ENCODE measurements at regions not wholly inside any gene's neighbourhood (a gene's known extent, or its start where the extent isn't known, plus 50 kb on each side); places are given as distances from the start of the nearest gene placed in this dataset.

DNA sequence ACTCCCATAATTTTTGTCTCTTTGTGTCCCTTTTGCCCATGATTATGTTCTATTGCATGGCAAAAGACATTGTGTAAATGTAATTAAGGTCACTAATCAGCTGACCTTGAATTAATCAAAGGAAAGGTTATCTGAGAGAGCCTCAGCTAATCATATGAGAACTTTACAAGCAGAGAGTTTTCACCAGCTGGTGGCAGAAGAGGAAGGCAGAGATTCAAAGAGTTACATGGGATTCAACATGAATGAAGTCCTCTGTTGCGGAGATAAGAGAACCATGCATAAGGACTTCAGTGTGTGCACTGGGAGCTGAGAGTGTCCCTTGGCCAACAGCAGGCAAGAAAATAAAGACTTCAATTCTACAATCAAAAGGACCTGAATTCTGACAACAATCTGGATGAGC lies 494.1 kb upstream of the ARID1B start:
- DNase-seq (ENCODE audit: low spot score): no peak

- DNase-seq (ENCODE audit: low spot score): no peak
Measured at GRCh38 chr6:156282087-156282486, 495.1 kb upstream of the ARID1B start.

- no peak for DNase-seq (ENCODE audit: low spot score)
Measured at GRCh38 chr6:156281266-156281665, 495.9 kb upstream of the ARID1B start.

DNA sequence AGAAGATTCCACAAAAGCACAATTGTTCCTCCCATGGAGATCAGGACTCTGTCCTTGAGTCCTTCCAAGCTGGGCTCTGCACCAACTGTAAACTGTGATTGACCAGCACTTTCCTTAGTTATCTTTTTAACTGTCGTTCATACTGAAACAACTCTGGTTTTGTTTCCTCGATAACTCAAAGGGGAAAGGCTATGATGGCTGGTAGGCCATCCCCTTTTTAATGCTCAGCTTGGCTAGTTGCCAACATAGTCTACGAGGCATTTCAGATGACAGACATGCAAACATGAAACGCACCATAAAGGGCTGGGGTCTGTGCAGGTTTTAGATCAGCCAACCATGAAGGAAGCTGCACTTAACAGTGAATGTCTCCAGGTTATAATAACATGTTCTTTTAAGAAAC lies 497.1 kb upstream of the ARID1B start:
- no peak for DNase-seq (ENCODE audit: low spot score)

- no peak for DNase-seq (ENCODE audit: low spot score)
Measured at GRCh38 chr6:156279261-156279969, 497.8 kb upstream of the ARID1B start.

GRCh38 chr6:156273065-156273711 lies 504.0 kb upstream of the ARID1B start:
- DNase-seq (ENCODE audit: low spot score): no peak

GRCh38 chr6:156269751-156270369 lies 507.3 kb upstream of the ARID1B start:
- DNase-seq (ENCODE audit: low spot score): no peak

GRCh38 chr6:156268849-156269248 lies 508.3 kb upstream of the ARID1B start:
- no peak for DNase-seq (ENCODE audit: low spot score)

GRCh38 chr6:156262014-156262413 lies 515.2 kb upstream of the ARID1B start:
- no peak for DNase-seq (ENCODE audit: low spot score)

DNA sequence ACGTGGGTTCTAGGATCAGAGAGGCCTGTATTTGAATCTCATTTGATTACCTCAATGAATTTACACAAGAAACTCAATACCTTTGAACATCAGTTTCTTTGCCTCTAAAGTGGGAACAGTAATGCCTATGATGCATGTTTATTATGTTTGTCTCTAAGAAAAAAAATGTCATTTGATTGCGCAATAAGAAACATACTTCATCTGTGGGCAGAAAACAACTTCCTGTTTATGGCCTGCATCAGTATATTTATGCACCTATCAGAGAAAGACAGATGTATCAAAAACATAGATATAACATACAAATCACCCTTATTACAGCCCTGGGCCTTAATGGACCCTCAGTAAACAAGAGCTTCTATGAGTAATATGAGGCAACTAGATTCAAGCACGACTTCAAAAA lies 516.4 kb upstream of the ARID1B start:
- DNase-seq (ENCODE audit: low spot score): no peak

- DNase-seq (ENCODE audit: low spot score): no peak
Measured at GRCh38 chr6:156258981-156259380, 518.2 kb upstream of the ARID1B start.

DNA sequence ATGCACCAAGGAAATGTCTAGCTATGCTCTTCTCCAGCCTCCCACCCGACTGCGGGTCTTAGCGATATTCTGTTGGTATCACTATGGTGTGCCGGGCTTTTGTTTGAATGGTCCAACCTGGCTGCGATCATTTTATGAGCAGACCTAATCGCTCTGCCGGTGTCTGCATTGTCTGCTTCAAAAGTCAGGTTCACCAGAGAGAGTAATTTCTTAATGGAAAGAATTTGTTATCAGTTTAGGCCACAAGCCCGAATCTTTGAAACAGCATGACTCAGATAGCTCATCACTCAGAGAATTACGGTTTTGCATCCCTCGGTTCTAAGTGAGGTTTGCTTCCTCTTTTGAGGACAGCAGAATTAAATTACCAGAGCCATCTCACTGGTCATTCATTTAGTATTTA lies 521.0 kb upstream of the ARID1B start:
- no peak for DNase-seq (ENCODE audit: low spot score)

GRCh38 chr6:156254240-156254639 lies 522.9 kb upstream of the ARID1B start:
- DNase-seq (ENCODE audit: low spot score): no peak

DNA sequence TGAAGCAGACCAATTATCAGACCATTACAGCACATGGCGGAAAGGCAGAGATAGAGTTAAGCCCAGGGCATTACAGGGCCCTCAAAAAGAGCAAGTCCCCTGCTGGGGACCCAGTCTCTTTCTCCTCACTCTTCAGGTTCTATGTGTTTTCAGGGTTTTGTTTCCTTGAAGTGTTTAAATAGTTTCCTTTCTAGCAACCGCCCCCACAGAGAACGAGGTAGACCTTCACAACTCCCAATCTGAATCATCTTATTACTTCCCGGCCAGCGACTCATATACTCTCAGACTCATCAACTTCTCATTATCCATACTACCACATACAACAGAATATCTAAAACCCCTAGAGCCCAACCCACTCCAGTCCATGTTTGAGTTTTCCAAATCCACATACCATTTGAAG lies 526.6 kb upstream of the ARID1B start:
- no peak for DNase-seq (ENCODE audit: low spot score)

DNA sequence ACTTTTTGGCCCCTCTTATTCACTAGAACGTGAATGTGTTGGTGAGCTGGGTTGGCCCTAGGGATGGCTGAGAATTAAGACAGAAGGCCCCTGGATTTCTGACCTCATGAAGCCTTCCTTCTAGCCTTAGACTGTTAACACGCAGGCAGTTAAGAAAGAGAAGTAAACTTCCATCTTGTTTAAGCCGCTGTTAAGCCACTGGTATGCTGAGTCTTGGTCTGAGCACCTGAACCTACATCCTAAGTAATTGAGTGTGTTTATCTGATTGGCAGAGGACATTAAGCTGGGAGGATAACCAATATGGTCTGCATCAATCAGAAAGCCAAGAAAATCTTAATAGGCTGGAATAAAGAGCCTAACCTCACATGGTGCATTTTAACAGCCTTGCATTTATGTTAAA lies 535.0 kb upstream of the ARID1B start:
- no peak for DNase-seq (ENCODE audit: low spot score)

DNA sequence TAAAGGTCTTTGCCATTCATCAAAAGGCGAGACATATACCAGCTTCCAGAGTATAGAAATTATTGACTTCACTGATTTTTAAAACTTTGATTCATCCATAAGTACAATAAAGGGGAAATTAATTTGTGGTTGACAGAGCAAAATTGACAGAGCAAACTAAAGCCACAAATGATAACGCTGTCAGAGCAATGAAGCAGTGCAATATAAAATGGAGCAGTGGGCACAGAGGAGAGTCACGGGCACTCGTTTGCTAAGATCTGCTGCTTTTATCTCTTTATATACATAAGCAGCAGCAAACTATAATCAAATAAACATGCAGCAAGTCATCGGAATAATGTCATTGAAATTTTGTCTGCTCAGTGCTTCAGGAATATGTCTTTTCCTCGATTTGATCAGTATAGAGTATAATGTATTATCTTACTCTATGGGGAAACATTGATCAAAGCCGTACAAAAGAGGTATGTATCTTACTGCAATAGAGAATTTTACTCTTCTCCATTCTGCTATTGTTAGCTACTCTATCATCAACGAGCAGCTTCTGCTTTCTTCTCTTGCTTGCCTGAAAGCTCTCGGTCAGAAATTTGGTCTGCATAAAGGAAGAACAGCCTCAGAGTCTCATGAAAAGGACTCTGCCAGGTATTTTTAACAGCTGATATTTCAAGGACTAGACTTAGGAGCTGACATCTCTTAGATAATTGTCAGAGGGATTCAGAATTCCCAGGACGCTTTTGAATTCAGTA lies 546.0 kb upstream of the ARID1B start:
- DNase-seq (ENCODE audit: low spot score): no peak

DNA sequence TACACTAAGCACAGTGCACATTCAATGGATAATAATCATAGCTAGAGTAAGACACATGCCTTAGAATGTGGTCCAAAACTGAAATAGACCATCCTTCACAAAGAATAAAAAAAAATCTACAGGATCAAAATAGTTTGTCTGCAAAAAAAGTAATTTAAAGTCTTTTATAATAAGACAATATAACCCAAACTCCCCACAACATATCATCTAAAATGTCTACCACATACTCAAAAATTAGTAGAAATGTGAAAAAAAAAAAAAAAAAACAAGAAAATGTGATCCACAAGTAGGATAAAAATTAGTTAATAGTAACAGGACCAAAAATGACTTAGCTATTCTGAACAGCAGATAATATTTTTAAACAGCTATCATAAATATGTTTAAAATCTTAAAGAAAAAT lies 557.2 kb upstream of the ARID1B start:
- no peak for DNase-seq (ENCODE audit: low spot score)

- no peak for DNase-seq (ENCODE audit: low spot score)
Measured at GRCh38 chr6:156205678-156206077, 571.5 kb upstream of the ARID1B start.

DNA sequence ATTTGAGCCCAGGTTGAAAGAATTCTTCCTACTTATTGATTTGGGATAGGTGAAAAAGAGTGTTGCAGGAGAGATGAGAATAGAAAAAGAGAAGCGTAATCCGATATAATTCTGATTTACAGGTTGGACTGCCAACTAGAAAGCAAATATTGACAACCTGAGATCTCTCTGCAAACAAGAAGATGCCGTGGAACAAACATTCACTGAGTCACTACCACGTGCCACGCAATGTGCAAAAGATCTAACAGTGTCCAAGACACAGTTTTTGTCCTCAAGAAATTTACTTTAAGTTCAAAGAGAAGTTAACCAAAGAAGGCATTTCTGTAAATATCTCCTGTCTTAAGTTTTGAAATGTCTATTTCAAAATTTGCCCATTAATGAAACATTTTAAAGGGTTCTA lies 578.0 kb upstream of the ARID1B start:
- DNase-seq (ENCODE audit: low spot score): no peak

DNA sequence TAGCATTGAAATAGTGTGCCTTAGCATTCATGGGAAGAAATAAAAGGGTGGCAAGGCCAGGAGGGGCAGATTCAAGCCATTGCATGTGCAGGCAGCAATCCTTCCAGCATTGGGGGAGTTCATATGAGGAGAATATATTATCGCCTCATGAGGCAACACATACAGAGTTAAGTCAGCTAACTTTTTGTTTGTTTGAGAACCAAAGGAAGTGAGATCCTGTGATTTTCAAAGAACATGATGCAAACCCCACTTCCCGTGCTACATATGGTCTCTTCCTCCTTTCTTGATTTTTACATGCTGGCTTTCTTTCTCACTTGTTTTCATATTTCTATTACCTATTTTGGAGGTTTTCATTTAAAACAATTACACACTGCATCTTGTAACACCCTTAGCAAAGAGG lies 579.7 kb upstream of the ARID1B start:
- no peak for DNase-seq (ENCODE audit: low spot score)

- DNase-seq (ENCODE audit: low spot score): no peak
Measured at GRCh38 chr6:156194981-156195380, 582.2 kb upstream of the ARID1B start.

- no peak for DNase-seq (ENCODE audit: low spot score)
Measured at GRCh38 chr6:156193381-156193780, 583.8 kb upstream of the ARID1B start.

GRCh38 chr6:156191895-156192294 lies 585.3 kb upstream of the ARID1B start:
- no peak for DNase-seq (ENCODE audit: low spot score)

Measured in AG08395 (cell line).